Natural killer cell (primary cell): ENCODE measurements at regions not wholly inside any gene's neighbourhood (a gene's known extent, or its start where the extent isn't known, plus 50 kb on each side); places are given as distances from the start of the nearest gene placed in this dataset.
"Not testable (repeated sequence)": the region's sequence is repeated elsewhere in the genome, so short reads cannot be mapped to it uniquely, and the experiment has no call there.

Experiments
- ATAC-seq, 3 donors: fragments of 150-1000 bp in 2 of 3; fragments of 200-7000 bp in 1 of 3; cut with Tn5 transposase; 1 replicate in 1 of 3; 2 replicates in 2 of 3; pipeline ENCODE4 v1.10.0; 2021; ENCODE audit warnings: mild to moderate bottlenecking in 2 of 3, moderate library complexity in 2 of 3
- DNase-seq, 2 donors: peaks; one replicate each; pipeline versions ENCODE4 v3.0.0 to v3.0.0-alpha.2; 2013 to 2021; ENCODE audit warnings: mixed read lengths in 1 of 2
- H3K27ac ChIP-seq: one replicate; pipeline ENCODE4 v1.5.1; 2013; ENCODE audit warnings: mild to moderate bottlenecking, low read length
- H3K27me3 ChIP-seq: one replicate; pipeline ENCODE4 v1.6.1; 2013; ENCODE audit warnings: low read length; ENCODE audit not compliant: control insufficient read depth, insufficient read depth
- H3K36me3 ChIP-seq: one replicate; pipeline ENCODE4 v1.6.1; 2013; ENCODE audit warnings: low read length; ENCODE audit not compliant: control insufficient read depth, insufficient read depth
- H3K4me1 ChIP-seq: one replicate; pipeline ENCODE4 v1.6.1; 2013; ENCODE audit warnings: low read length; ENCODE audit not compliant: control insufficient read depth, insufficient read depth
- H3K4me3 ChIP-seq: one replicate; pipeline ENCODE4 v1.5.1; 2013; ENCODE audit warnings: low read length
- H3K9me3 ChIP-seq: one replicate; pipeline ENCODE4 v1.6.1; 2013; ENCODE audit warnings: low read length; ENCODE audit not compliant: control insufficient read depth, insufficient read depth
- H3K27ac Mint-ChIP-seq, 2 donors: one replicate each; pipeline ENCODE4 v1.8.0; 2022; ENCODE audit warnings: mild to moderate bottlenecking in 2 of 2, mixed read lengths in 2 of 2, moderate library complexity in 1 of 2
- H3K27me3 Mint-ChIP-seq, 2 donors: one replicate each; pipeline ENCODE4 v1.8.0; 2022; ENCODE audit warnings: low read depth in 2 of 2, mixed read lengths in 2 of 2
- H3K36me3 Mint-ChIP-seq: one replicate; pipeline ENCODE4 v1.8.0; 2022; ENCODE audit warnings: mixed read lengths
- H3K4me1 Mint-ChIP-seq, 2 donors: one replicate each; pipeline ENCODE4 v1.8.0; 2022; ENCODE audit warnings: mixed read lengths in 2 of 2
- H3K4me3 Mint-ChIP-seq: one replicate; pipeline ENCODE4 v1.8.0; 2022; ENCODE audit warnings: mild to moderate bottlenecking, moderate library complexity, mixed read lengths
- H3K9me3 Mint-ChIP-seq, 2 donors: one replicate each; pipeline ENCODE4 v1.8.0; 2022; ENCODE audit warnings: mixed read lengths in 2 of 2
- WGBS: methylation state at CpG from one replicate; pipeline ENCODE4 v1.1.7; 2013; ENCODE audit warnings: missing lambda C conversion rate; ENCODE audit not compliant: insufficient coverage; 5-methylcytosine and 5-hydroxymethylcytosine counted together
- intact Hi-C: fragments of 100-400 bp; cut with micrococcal nuclease; formaldehyde crosslinking; loops from one replicate; pipeline ENCODE4 v1.14.2; 2022
- TF ChIP-seq, protein P1 (sequence below): fragments of 200-600 bp; IDR thresholded peaks from one replicate; pipeline ENCODE4 v1.8.0; 2022; ENCODE audit warnings: antibody characterized with exemption

DNA sequence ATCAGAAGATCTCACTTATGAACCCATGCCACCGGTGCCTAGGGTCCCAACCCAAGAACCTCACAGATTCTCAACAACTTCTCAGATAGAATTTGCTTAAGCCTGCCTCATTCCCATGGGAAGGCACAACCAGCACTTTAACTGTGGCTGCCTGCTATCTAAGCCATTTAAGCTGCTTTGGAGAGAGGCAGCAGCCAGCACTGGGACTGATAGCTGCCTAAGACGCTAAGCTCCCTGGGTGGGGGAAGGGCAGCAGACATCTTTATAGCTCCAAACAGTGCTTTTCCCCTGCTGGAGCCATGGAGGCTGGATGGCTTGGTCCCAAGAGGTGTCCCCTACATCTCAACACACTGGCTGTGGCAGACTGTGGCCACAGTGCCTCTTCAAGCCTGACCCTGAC is 1268.6 kb downstream of the FAM133A start:
- ATAC-seq (no peak), DNase-seq (no peak)
- Mint-ChIP-seq H3K27me3 (no peaks in the 10 kb centered on the region), H3K4me3 (no peak overlapping the region), H3K36me3 (no peaks in the 10 kb centered on the region), H3K4me1 (no peaks in the 10 kb centered on the region), H3K27ac (no peak overlapping the region), H3K9me3 (peaks cover 3 to 4% of the 10 kb centered on the region in 2 donors)
- no peaks in the 10 kb centered on the region for H3K4me1 ChIP-seq
- no peak overlapping the region for H3K4me3 ChIP-seq
- no peaks in the 10 kb centered on the region for H3K36me3 ChIP-seq
- no peaks in the 10 kb centered on the region for H3K27me3 ChIP-seq
- TF ChIP-seq, protein P1, sequence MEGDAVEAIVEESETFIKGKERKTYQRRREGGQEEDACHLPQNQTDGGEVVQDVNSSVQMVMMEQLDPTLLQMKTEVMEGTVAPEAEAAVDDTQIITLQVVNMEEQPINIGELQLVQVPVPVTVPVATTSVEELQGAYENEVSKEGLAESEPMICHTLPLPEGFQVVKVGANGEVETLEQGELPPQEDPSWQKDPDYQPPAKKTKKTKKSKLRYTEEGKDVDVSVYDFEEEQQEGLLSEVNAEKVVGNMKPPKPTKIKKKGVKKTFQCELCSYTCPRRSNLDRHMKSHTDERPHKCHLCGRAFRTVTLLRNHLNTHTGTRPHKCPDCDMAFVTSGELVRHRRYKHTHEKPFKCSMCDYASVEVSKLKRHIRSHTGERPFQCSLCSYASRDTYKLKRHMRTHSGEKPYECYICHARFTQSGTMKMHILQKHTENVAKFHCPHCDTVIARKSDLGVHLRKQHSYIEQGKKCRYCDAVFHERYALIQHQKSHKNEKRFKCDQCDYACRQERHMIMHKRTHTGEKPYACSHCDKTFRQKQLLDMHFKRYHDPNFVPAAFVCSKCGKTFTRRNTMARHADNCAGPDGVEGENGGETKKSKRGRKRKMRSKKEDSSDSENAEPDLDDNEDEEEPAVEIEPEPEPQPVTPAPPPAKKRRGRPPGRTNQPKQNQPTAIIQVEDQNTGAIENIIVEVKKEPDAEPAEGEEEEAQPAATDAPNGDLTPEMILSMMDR: no peak
- intact Hi-C loops: no loop called here
- H3K9me3 ChIP-seq: peaks cover 8% of the 10 kb centered on the region
- no peak overlapping the region for H3K27ac ChIP-seq
- WGBS: 83% methylated on average over 2 of the region's 2 CpGs

DNA sequence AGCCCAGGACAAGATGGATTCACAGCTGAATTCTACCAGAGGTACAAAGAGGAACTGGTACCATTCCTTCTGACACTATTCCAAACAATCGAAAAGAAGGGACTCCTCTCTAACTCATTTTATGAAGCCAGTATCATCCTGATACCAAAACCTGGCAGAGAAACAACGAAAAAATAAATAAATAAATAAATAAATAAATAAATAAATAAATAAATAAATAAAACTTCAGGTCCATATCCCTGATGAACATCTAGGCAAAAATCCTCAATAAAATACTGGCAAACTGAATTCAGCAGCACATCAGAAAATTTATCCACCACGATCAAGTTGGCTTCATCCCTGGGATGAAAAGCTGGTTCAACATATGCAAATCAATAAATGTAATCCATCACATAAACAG is 1272.1 kb downstream of the FAM133A start:
- H3K9me3 ChIP-seq, intact Hi-C loops, H3K4me3 ChIP-seq, H3K4me3 Mint-ChIP-seq, H3K27ac Mint-ChIP-seq, H3K27me3 Mint-ChIP-seq, H3K36me3 ChIP-seq, H3K4me1 Mint-ChIP-seq, H3K9me3 Mint-ChIP-seq, H3K27ac ChIP-seq, ATAC-seq, H3K27me3 ChIP-seq, DNase-seq, H3K4me1 ChIP-seq, H3K36me3 Mint-ChIP-seq: not testable (repeated sequence)
- WGBS: 100% methylated on average over 1 of the region's 3 CpGs

DNA sequence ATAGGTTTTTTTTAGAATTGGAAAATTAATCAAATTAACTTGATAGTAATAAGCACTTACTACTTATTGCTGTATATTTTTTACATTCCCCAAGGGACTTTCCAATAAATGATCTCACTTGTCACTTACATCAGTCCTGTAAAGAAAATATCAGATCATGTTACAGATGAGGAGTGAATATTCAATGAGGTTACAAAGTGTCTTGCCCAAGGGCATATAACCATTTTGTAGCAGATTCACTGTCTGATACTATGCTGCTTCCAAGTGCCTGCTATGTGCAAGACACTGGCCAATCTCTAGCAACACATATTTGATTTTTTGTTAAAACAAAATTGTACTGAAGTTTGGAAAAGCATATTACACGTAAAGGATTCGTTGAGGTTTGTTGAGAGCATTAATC is 1287.7 kb downstream of the FAM133A start:
- Mint-ChIP-seq H3K36me3 (no peaks in the 10 kb centered on the region), H3K9me3 (no peaks in the 10 kb centered on the region), H3K4me3 (no peak overlapping the region), H3K27ac (no peak overlapping the region), H3K4me1 (no peaks in the 10 kb centered on the region), H3K27me3 (no peaks in the 10 kb centered on the region)
- no peak overlapping the region for H3K27ac ChIP-seq
- no peak overlapping the region for H3K4me3 ChIP-seq
- WGBS: 80% methylated on average over 2 of the region's 2 CpGs
- H3K9me3 ChIP-seq: no peaks in the 10 kb centered on the region
- H3K36me3 ChIP-seq: no peaks in the 10 kb centered on the region
- no peaks in the 10 kb centered on the region for H3K4me1 ChIP-seq
- no peak for DNase-seq
- no peaks in the 10 kb centered on the region for H3K27me3 ChIP-seq
- TF ChIP-seq, protein P1: no peak
- ATAC-seq: no peak
- intact Hi-C loops: no loop called here

DNA sequence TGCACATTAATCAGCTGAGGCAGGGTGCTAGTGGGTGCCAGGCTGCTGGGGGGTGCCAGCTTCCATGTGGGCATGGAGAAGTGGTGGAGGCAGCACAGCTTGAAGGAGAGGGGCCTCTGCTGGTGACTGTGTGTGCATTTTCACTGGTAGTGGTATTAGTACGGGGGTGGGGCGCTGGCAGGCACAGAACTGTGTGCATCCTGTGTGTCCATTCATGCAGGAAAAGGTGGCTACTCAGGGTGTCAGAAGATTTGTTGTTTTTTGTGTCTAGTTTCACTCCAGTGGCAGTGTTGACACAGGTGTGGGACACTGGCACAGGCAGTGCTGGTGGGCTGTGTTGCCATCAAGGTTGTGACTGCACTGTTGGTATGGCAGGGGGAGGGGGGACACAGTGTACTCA is 1303.6 kb downstream of the FAM133A start:
- no peak for ATAC-seq
- H3K4me3 ChIP-seq: no peak overlapping the region
- H3K27ac ChIP-seq: no peak overlapping the region
- intact Hi-C loops: no loop called here
- H3K27me3 ChIP-seq: no peaks in the 10 kb centered on the region
- TF ChIP-seq, protein P1: no peak
- Mint-ChIP-seq H3K36me3 (peaks cover 7% of the 10 kb centered on the region), H3K27ac (no peak overlapping the region), H3K27me3 (no peaks in the 10 kb centered on the region), H3K4me3 (no peak overlapping the region), H3K4me1 (no peaks in the 10 kb centered on the region), H3K9me3 (peaks cover 4 to 6% of the 10 kb centered on the region in 2 donors)
- H3K9me3 ChIP-seq: no peaks in the 10 kb centered on the region
- H3K4me1 ChIP-seq: no peaks in the 10 kb centered on the region
- no peak for DNase-seq
- H3K36me3 ChIP-seq: no peaks in the 10 kb centered on the region
- WGBS: 90% methylated on average over 2 of the region's 2 CpGs
